Upper lobe of left lung (tissue), 6 donors: ENCODE measurements at regions not wholly inside any gene's neighbourhood (a gene's known extent, or its start where the extent isn't known, plus 50 kb on each side); places are given as distances from the start of the nearest gene placed in this dataset.
A peak's percentile ranks its signal among the peaks of the same experiment; 100 is the strongest.
"Not testable (repeated sequence)": the region's sequence is repeated elsewhere in the genome, so short reads cannot be mapped to it uniquely, and the experiment has no call there.

Source experiments
- ATAC-seq, 2 donors: fragments of 200-7000 bp; cut with Tn5 transposase; one replicate each; pipeline ENCODE4 v1.9.1; 2022; ENCODE audit warnings: mild to moderate bottlenecking in 2 of 2, moderate library complexity in 2 of 2; ENCODE audit not compliant: low FRiP score in 2 of 2
- DNase-seq, 2 donors: peaks; one replicate each; pipeline ENCODE4 v3.0.0-alpha.2; 2019 to 2020
- H3K27ac ChIP-seq, 4 donors: fragments of 200-600 bp; sonication (generic); one replicate each; pipeline ENCODE4 v1.5.1; 2016 to 2019
- H3K27me3 ChIP-seq, 4 donors: fragments of 200-600 bp; sonication (generic); one replicate each; pipeline ENCODE4 v1.5.1; 2017 to 2019
- H3K36me3 ChIP-seq, 4 donors: fragments of 200-600 bp; sonication (generic); one replicate each; pipeline ENCODE4 v1.5.1; 2016 to 2019
- H3K4me1 ChIP-seq, 4 donors: fragments of 200-600 bp; sonication (generic); one replicate each; pipeline ENCODE4 v1.5.1; 2018 to 2019
- H3K4me3 ChIP-seq, 4 donors: fragments of 200-600 bp; sonication (generic); one replicate each; pipeline ENCODE4 v1.5.1; 2017 to 2019; ENCODE audit warnings: mild to moderate bottlenecking in 2 of 4, moderate library complexity in 1 of 4
- H3K9me3 ChIP-seq, 4 donors: fragments of 200-600 bp; sonication (generic); one replicate each; pipeline ENCODE4 v1.5.1; 2018 to 2019
- EP300 ChIP-seq, 4 donors: sonication (generic); formaldehyde crosslinking; IDR thresholded peaks; one replicate each; pipeline ENCODE4 v1.5.1; 2017; ENCODE audit warnings: antibody characterized with exemption in 4 of 4, control low read depth in 2 of 4
- POLR2A ChIP-seq, 4 donors: fragments of 450-650 bp; IDR thresholded peaks; one replicate each; pipeline ENCODE4 v1.5.1; 2016 to 2017; ENCODE audit warnings: antibody characterized with exemption in 4 of 4, mild to moderate bottlenecking in 2 of 4
- POLR2AphosphoS5 ChIP-seq, 2 donors: sonication (generic); formaldehyde crosslinking; IDR thresholded peaks; one replicate each; pipeline ENCODE4 v1.5.1; 2017; ENCODE audit warnings: antibody characterized with exemption in 2 of 2
- WGBS, 2 donors: methylation state at CpG; one replicate each; pipeline ENCODE4 v1.1.5; 2017 to 2018; 5-methylcytosine and 5-hydroxymethylcytosine counted together
- TF ChIP-seq, protein P1 (sequence below), 6 experiments: fragments of 450-650 bp in 4 of 6; fragments of 200-600 bp in 2 of 6; sonication (generic) in 2 of 6; IDR thresholded peaks; one replicate each; pipeline ENCODE4 v1.5.1; 2016 to 2019; ENCODE audit warnings: antibody characterized with exemption in 6 of 6
- donor health status: DM: no; HTN: no; CAD: no; lungs with moderate emphysema.
- donor health status: DM: no; HTN: yes; CAD: no; lungs with severe emphysema.

DNA sequence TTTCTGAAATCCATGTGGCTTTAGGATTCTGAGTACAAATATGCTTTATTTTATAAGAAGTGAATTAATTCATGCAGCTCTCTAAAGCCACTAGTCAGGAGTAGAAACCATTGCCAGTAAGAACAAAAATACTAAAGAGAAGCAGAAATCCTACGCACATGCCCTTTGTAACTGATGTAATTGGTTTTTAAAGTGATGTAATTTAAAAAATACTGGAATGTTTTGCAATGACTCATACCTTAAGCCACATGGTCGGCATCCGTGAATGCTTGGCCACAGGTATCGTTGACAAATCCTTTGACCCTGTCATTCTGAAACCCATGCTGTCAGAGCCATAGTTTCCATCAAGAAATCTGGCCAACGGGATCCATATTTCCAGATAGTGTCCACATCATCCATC lies 213.3 kb downstream of the ACKR3 start:
- TF ChIP-seq EP300 (IDR thresholded peaks at IDR 0.05) (no peak), POLR2AphosphoS5 (IDR thresholded peaks at IDR 0.05) (no peak), POLR2A (IDR thresholded peaks at IDR 0.05) (no peak)
- TF ChIP-seq, protein P1, sequence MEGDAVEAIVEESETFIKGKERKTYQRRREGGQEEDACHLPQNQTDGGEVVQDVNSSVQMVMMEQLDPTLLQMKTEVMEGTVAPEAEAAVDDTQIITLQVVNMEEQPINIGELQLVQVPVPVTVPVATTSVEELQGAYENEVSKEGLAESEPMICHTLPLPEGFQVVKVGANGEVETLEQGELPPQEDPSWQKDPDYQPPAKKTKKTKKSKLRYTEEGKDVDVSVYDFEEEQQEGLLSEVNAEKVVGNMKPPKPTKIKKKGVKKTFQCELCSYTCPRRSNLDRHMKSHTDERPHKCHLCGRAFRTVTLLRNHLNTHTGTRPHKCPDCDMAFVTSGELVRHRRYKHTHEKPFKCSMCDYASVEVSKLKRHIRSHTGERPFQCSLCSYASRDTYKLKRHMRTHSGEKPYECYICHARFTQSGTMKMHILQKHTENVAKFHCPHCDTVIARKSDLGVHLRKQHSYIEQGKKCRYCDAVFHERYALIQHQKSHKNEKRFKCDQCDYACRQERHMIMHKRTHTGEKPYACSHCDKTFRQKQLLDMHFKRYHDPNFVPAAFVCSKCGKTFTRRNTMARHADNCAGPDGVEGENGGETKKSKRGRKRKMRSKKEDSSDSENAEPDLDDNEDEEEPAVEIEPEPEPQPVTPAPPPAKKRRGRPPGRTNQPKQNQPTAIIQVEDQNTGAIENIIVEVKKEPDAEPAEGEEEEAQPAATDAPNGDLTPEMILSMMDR (IDR thresholded peaks at IDR 0.05) = no peak
- 59 to 64% methylated on average over 5 of the region's 5 CpGs for WGBS, 2 donors
- DNase-seq (no peak), ATAC-seq (peak in 1 of 2 donors; percentile 18)
- Histone ChIP-seq H3K9me3 (no peaks in the 10 kb centered on the region), H3K27me3 (no peaks in the 10 kb centered on the region), H3K27ac (no peak overlapping the region), H3K4me1 (no peaks in the 10 kb centered on the region), H3K4me3 (no peak overlapping the region), H3K36me3 (no peaks in the 10 kb centered on the region)

DNA sequence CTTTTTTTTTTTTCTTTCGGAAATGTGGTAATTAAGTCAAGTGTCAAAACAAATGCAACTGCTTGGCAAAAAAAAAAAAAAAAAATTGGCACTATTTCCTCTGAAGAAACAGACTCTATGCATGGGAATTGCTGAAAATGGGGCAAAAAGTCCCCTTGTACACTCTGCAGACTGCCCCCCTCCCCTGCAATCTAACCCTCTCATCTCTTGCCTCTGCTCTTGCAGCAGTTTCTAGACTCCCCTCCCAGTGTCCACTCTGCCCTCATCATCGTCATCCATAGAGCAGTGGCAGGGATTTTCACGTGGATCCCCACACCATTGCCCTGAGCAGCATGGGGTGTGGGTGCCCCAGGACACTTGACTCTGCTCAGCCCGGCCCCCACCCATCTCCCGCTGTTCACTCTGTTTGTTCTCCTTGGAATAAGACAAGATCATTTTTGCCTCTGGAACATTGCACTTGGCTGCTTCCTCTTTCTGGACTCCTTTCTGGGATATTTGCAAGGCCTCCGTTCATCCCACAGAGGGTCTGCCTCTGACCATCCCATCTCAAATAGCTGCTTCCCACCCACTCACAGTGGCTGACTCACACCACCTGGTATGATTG lies 213.9 kb downstream of the ACKR3 start:
- Histone ChIP-seq H3K27ac (no peak overlapping the region), H3K4me1 (no peaks in the 10 kb centered on the region), H3K27me3 (no peaks in the 10 kb centered on the region), H3K36me3 (no peaks in the 10 kb centered on the region), H3K9me3 (no peaks in the 10 kb centered on the region), H3K4me3 (no peak overlapping the region)
- DNase-seq = no peak
- TF ChIP-seq POLR2AphosphoS5 (IDR thresholded peaks at IDR 0.05) = no peak
- no peak for TF ChIP-seq POLR2A (IDR thresholded peaks at IDR 0.05)
- TF ChIP-seq EP300 (IDR thresholded peaks at IDR 0.05) = no peak
- TF ChIP-seq, protein P1 (IDR thresholded peaks at IDR 0.05) = no peak
- ATAC-seq = no peak
- WGBS, 2 donors = 75 to 80% methylated on average over 6 of the region's 6 CpGs

DNA sequence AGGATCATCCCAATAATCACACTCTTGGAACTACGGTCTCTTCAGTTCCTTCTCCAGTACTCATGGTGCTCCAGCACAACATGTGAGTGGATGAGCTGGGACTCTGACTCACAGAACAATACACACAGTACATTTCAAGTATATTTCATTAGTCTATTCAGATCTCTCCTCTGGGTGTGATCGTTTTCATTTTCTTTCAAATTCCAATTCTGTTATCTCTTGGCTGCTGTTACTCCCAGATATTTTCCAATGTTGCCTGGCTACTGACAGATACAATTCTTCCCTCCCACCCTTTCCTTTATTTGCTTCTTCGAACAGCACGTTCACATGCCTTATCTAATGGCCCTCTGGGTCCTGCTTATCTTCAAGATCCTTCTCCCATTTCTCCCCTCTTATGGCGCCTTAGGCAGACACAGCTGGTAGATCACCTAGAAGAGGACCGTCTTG lies 216.0 kb downstream of the ACKR3 start:
- no peaks in the 10 kb centered on the region for H3K27me3 ChIP-seq
- no peak for TF ChIP-seq POLR2A (IDR thresholded peaks at IDR 0.05)
- TF ChIP-seq POLR2AphosphoS5 (IDR thresholded peaks at IDR 0.05) = no peak
- TF ChIP-seq EP300 (IDR thresholded peaks at IDR 0.05) = no peak
- TF ChIP-seq, protein P1 (IDR thresholded peaks at IDR 0.05) = no peak
- H3K27ac ChIP-seq = no peak overlapping the region
- H3K4me1 ChIP-seq = no peaks in the 10 kb centered on the region
- no peaks in the 10 kb centered on the region for H3K9me3 ChIP-seq
- H3K4me3 ChIP-seq = no peak overlapping the region
- no peaks in the 10 kb centered on the region for H3K36me3 ChIP-seq
- 61 to 75% methylated on average over 6 of the region's 6 CpGs for WGBS, 2 donors
- peak in 1 of 2 donors; percentile 89 for ATAC-seq
- DNase-seq = no peak

DNA sequence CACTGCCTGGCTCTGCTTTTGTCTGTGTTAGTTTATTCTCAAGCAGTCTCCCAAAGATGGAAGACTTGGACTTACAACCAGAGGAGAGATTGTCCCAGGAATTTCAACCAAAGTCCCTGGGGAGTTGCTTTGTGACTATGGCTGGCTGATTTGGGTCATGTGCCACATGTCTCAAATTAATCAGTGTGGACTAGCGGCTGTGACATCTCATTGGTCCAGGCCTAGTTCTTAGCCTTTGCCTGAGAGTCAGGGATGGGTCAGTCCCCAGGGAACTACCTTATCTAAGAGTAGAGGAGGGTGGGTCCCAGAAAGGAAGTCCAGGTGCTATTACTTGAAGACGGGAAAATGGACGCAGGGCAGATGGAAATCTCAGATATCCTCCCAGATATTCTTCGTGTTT lies 217.1 kb downstream of the ACKR3 start:
- Histone ChIP-seq H3K9me3 (no peaks in the 10 kb centered on the region), H3K4me3 (no peak overlapping the region), H3K27ac (no peak overlapping the region), H3K36me3 (no peaks in the 10 kb centered on the region), H3K4me1 (no peaks in the 10 kb centered on the region), H3K27me3 (no peaks in the 10 kb centered on the region)
- WGBS, 2 donors = 89 to 92% methylated on average over 4 of the region's 4 CpGs
- DNase-seq (no peak), ATAC-seq (no peak)
- TF ChIP-seq EP300 (IDR thresholded peaks at IDR 0.05) (no peak), POLR2A (IDR thresholded peaks at IDR 0.05) (no peak), POLR2AphosphoS5 (IDR thresholded peaks at IDR 0.05) (no peak)
- TF ChIP-seq, protein P1 (IDR thresholded peaks at IDR 0.05) = no peak

DNA sequence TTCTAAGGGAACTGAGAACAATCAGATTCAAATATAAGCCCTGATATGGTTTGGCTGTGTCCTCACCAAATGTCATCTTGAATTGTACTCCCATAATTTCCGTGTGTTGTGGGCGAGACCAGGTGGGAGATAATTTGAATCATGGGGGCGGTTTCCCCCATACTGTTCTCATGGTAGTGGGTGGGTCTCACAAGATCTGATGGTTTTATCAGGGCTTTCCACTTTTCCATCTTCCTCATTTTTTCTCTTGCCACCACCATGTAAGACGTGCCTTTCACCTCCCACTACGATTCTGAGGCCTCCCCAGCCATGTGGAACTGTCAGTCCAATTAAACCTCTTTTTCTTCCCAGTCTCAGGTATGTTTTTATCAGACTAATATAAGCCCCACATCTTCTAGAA lies 217.8 kb downstream of the ACKR3 start:
- not testable (repeated sequence) for H3K4me3 ChIP-seq, H3K4me1 ChIP-seq, H3K27me3 ChIP-seq, H3K36me3 ChIP-seq, H3K27ac ChIP-seq, DNase-seq, ATAC-seq, H3K9me3 ChIP-seq
- 83 to 86% methylated on average over 5 of the region's 5 CpGs for WGBS, 2 donors
